Kidney glomerular epithelial cell (primary cell): ENCODE measurements at regions not wholly inside any gene's neighbourhood (a gene's known extent, or its start where the extent isn't known, plus 50 kb on each side); places are given as distances from the start of the nearest gene placed in this dataset.

ENCODE experiments used
- DNase-seq: peaks from one replicate; lab custom pipeline; 2025; lab: John Stamatoyannopoulos, UW

DNA sequence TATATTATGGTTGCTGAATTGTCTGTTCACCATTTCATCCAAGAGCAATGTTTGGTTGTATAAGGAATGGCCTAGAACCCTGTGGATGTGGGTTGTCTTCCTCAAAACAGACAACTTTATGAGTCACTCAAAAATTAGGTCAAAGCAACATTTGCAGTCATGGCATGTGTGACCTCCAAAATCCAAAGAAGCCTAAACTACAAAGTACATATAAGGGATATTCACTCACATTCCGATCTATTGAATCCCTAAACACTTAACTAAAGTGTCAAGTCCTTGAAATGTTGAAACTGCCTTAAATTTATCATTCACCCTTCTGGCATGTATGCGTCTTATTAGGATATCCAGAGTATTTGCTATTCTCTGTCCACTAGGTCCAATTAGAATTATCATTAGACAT is 491.5 kb downstream of the NUF2 start:
- DNase-seq, result no peak

DNA sequence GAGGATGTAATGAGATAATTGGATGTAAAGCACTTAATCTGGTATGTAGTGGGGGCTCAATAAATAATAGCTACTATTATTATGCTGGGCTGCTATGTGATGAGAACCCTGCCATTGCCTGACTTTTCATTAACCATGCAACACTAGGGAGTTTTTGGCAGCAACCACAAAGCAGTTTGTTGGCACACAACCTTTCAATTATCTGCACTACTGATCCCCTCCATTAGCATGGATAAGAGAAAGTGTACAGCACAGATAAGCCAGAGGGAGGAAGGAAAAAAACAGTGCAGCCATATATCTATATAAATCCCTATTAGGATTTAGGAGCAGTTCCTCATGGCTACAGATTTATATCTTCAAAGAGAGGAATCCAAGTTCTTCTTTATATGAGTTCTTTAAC is 498.5 kb downstream of the NUF2 start:
- no peak for DNase-seq

DNA sequence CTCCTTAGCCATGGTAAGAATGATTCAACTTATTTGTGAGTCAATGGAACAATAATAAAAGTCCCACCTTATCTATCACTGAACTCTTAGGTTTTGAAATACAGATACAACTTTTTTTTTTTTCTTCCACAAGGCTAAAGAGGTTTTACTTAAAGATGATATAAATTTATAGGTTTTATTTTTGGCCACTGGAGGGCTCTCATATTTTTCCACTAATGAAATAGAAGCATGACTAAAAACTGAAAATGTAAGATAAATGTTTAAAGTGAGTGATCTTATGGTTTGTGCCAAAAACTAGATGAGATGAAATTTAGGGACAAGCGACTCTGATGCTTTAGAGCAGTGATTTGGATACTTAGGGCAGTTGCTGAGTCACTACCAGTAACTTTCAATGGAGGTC is 499.0 kb downstream of the NUF2 start:
- DNase-seq, result no peak

- no peak for DNase-seq
These were observed 499.9 kb downstream of the NUF2 start for GRCh38 chr1:163821679-163822078.

DNA sequence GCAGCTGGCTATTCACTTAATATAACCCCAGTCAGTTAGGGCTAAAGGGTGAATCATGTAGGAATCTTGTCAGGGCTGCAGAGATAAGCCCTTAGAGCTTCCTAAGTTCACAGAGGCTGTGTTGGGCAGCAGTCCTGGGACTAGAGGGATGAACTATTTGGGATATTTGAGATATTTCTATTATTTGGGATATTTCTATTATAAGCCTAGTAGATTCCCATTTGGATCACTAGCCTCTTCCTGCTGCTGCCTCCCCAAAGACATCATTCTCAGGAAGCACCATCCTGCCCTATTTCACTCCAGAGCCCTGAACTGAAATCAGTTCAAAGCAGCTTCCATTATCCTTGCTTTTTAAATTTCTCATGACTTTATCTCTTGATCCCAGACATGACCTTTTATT is 501.3 kb downstream of the NUF2 start:
- no peak for DNase-seq

DNA sequence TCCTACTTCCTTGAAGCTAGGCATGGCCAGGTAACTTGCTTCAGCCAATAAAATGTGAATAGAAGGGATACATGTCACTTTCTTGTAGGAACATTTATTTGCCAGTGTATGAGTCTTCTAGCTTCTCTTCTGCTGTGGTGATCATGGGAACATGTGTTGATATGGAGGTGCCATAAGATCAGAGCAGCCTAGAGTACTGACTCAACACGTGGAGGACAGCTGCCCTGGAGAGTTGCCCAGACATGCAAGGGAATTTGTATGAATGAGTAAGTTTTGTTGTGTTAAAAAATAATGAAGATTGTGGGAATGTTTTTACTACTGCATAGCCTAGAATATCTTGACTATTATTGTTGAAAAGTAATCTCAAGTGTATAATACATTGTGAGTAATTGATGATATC is 502.3 kb downstream of the NUF2 start:
- DNase-seq, result peak; percentile 10

DNA sequence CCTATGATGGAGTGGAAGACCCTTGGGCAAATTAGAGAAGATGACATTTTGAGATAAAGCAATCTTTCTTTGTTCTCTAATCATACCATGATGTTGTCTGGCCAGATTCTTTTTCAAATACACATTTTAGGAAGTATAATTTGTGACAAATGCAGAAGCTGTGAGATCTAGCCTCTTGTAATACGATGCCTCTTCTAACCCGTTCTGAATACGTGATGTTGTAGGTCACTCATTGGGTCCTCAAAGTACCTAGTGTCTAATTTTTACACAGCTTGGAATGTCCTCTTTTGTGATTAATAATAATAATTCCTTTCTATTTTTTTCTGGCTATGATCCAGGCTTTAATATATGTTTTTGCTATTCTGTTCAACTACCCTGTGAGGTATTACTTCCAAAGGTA is 502.7 kb downstream of the NUF2 start:
- DNase-seq, result no peak

GRCh38 chr1:163826500-163826899 is 504.7 kb downstream of the NUF2 start:
- DNase-seq, result no peak

GRCh38 chr1:163834778-163835177 is 513.0 kb downstream of the NUF2 start:
- DNase-seq, result peak; percentile 39

- no peak for DNase-seq
These were observed 514.7 kb downstream of the NUF2 start for GRCh38 chr1:163836481-163836880.

DNA sequence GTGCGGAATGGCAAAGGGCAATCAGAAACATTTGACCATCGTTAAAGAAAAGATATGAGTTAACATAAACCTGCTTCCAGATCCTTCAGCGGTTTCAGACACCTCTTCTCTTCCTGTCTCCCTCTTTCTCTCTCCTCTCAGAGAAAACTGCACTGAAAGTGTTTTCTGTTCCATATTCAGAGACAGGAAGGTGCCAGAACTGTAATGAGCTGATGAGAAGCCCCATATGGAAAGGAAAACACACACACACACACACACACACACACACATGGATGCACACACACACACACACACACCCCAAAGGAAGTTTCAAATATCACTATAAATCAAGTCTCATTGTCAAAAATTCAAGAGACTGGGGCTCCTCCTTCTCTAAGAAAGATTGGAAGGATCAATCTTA is 515.5 kb downstream of the NUF2 start:
- no peak for DNase-seq

DNA sequence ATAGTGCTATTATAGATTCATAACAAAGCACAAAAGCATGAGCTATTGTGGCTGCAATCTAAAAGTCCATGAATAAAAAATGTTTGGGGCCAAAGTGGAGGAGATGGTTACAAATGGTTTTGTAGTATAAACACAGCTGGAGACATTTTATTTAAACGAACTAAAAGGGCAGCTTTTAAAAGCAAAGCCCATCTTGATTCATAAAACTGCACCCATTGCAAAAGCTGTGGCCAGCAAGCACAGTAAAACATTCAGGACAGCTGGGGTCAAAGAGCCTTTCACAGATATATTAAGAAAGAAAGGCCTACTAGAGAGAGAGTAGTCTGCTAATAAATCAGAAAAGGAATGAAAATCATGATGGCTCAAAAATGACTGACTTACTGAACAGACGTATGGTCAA is 520.8 kb downstream of the NUF2 start:
- DNase-seq, result no peak

- DNase-seq, result no peak
These were observed 522.7 kb downstream of the NUF2 start for GRCh38 chr1:163844459-163844858.

DNA sequence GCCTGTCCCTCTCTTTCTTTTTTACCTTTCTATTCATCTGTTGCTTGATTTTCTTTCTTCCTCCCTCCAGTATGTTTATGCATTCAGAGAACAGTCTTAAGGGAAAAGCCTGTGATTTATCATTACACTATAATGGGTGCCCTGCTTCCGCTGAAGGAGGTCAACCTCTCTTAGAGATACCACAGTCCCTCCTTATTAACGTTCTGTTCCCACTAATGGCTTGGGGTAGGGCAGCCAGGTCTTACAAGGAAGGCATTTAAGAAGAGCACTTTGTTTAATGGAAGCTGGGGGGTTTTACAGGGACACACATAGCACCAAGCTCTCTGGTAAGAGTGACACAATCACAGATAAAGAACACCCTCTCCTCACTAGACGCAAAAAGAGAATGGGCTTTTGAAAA is 523.5 kb downstream of the NUF2 start:
- no peak for DNase-seq

- DNase-seq, result no peak
These were observed 542.0 kb downstream of the NUF2 start for GRCh38 chr1:163863731-163864130.

GRCh38 chr1:163864207-163864606 is 542.5 kb downstream of the NUF2 start:
- DNase-seq, result no peak

DNA sequence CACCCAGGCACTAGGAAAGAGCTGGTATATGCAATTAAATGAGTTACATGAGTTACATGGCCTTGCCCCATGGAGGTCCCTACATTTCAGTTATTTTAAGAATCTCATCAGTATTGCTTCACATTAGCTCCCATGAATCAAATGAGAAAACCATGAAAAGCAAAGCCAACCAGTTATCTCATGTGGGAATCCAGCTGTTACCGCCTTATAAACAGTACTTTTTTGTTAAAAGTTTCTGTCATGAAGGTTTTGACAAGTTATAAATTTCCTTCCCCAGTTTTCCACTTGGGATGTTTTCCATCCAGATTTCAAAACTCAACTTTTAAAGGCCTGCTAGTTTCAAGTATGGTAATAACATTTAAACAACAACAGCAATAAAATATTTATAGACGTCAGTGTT is 544.8 kb downstream of the NUF2 start:
- DNase-seq, result no peak

- DNase-seq, result no peak
These were observed 548.9 kb downstream of the NUF2 start for GRCh38 chr1:163870666-163871065.

- DNase-seq, result no peak
These were observed 550.3 kb downstream of the NUF2 start for GRCh38 chr1:163872067-163872466.

GRCh38 chr1:163874070-163874469 is 552.3 kb downstream of the NUF2 start:
- DNase-seq, result no peak

DNA sequence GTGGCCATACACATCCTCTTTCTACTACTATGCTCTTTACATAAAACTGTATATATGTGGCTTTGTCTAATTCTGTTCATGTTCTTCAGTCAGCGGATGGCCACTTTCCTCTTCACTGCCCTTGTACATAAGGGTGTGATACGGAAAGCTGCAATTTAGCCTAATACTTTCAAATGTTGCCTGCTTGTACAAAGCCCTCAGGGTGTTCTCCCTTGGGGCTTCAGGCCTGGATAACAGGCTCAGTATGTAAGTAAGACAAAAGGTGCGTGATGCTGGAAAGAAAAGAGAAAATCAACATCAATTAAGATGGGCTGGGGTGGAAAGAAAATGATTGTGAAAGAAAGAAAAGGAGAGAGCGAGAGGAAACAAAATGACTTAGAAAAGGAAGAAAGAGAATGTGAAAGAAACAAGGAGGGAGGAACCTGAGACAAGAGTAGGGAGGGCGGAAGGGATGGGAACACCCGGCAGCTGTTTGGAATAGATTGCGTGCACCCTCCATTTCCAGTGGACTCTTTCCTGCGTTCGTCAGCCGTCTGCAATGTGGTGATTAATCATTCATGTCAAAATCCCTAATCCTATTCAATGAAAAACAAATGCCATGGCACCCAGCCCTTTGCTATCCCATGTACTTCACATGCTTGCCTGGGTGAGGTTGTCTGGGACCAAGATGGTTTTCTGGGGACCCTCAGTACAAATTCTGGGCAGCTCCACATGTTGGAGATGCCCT is 553.6 kb downstream of the NUF2 start:
- no peak for DNase-seq

DNA sequence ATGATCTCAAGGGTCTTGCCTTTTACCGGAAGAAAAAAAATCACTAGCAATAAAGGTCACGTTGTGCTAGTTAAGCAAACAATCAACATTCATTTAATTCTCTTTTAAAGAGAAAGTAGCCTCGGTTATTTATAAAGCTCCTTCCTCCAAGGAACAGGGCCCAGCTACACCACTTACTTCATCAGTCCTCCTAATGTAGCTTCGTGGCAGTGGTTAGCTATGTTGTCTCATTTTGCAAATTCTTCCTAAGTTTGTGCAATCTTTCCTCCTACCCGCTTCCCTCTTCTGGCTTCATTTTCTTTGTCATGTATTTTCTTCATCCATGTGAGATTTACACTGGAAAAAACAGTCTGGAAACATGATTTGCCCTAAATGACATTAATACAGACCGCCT is 554.2 kb downstream of the NUF2 start:
- DNase-seq, result no peak

DNA sequence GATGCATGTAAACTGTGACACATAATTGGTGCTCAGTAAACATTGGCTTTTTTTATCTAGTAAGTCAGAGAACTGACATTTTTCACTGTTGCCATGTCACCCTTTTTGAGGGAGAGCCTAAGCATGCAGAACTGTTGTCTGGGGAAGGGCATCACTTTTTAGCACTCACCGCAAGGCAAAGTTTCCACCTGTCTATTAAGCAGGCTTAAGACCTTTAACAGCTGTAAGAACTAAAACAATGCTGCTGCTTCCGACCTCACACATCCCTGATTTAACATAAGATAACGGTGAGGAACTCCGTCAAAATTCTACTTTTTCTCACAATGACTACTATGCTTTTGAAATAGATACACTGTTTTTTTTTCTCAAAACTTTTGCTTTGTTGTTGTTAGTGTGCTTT is 554.8 kb downstream of the NUF2 start:
- no peak for DNase-seq

GRCh38 chr1:163877016-163877415 is 555.3 kb downstream of the NUF2 start:
- no peak for DNase-seq

DNA sequence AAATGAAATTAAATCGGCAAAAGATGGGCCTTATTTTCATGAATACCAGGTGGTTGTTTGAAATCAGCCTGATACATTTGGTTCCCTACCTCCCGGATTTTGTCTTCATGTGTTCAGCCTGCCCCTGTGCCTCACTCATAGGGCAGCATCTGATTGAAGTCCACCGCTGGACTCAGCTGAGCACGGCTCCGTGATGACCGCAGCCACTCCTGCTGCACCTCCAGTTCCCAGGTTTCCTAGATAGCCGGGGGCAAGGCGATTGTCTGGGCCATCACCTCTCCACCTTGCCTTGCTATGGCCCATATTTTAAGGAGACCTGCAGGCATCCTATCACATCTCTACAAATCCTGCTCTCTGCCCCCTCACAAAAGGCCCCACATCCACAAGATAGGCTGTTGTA is 563.8 kb downstream of the NUF2 start:
- no peak for DNase-seq
